ENCODE measurements at regions not wholly inside any gene's neighbourhood (a gene's known extent, or its start where the extent isn't known, plus 50 kb on each side); places are given as distances from the start of the nearest gene placed in this dataset.

GRCh38 chr5:36369219-36369690 lies 67.6 kb upstream of the RANBP3L start:
- Mint-ChIP-seq H3K9me3 (no peaks in the 10 kb centered on the region), H3K27me3 (ENCODE audit: insufficient read depth) (peaks cover 5% of the 10 kb centered on the region; the same call in 1 of the 2 replicates), H3K4me3 (no peak overlapping the region), H3K4me1 (ENCODE audit: low read depth) (peaks cover 38% of the 10 kb centered on the region), H3K36me3 (ENCODE audit: low read depth) (no peaks in the 10 kb centered on the region), H3K27ac (no peak overlapping the region)
- peak; percentile 7 for DNase-seq
- no peak for TF ChIP-seq CTCF (IDR thresholded peaks at IDR 0.05)

- no peaks in the 10 kb centered on the region for H3K36me3 Mint-ChIP-seq (ENCODE audit: low read depth)
- peaks cover 5% of the 10 kb centered on the region for H3K27me3 Mint-ChIP-seq (ENCODE audit: insufficient read depth)
- no peaks in the 10 kb centered on the region for H3K9me3 Mint-ChIP-seq
- H3K4me3 Mint-ChIP-seq = no peak overlapping the region
- H3K27ac Mint-ChIP-seq = no peak overlapping the region
- DNase-seq = no peak
- peaks cover 41% of the 10 kb centered on the region for H3K4me1 Mint-ChIP-seq (ENCODE audit: low read depth)
- TF ChIP-seq CTCF (IDR thresholded peaks at IDR 0.05) = no peak
Observed at GRCh38 chr5:36370073-36370472, 68.4 kb upstream of the RANBP3L start.

- Mint-ChIP-seq H3K27ac (no peak overlapping the region), H3K9me3 (no peaks in the 10 kb centered on the region), H3K36me3 (ENCODE audit: low read depth) (no peaks in the 10 kb centered on the region), H3K27me3 (ENCODE audit: insufficient read depth) (peaks cover 5% of the 10 kb centered on the region), H3K4me1 (ENCODE audit: low read depth) (peaks cover 47% of the 10 kb centered on the region), H3K4me3 (no peak overlapping the region)
- no peak for TF ChIP-seq CTCF (IDR thresholded peaks at IDR 0.05)
- no peak for DNase-seq
Observed at GRCh38 chr5:36371366-36371765, 69.7 kb upstream of the RANBP3L start.

GRCh38 chr5:36373527-36374086 lies 71.9 kb upstream of the RANBP3L start:
- H3K9me3 Mint-ChIP-seq = no peaks in the 10 kb centered on the region

GRCh38 chr5:36374266-36374862 lies 72.7 kb upstream of the RANBP3L start:
- Mint-ChIP-seq H3K27ac (peak overlapping the region; percentile 69), H3K9me3 (no peaks in the 10 kb centered on the region)

More at GRCh38 chr5:36373527-36374086, 71.9 kb upstream of the RANBP3L start:
- peak overlapping the region; percentile 69 for H3K27ac Mint-ChIP-seq
- peaks cover 5% of the 10 kb centered on the region for H3K27me3 Mint-ChIP-seq (ENCODE audit: insufficient read depth)
- H3K36me3 Mint-ChIP-seq (ENCODE audit: low read depth) = no peaks in the 10 kb centered on the region
- peak; percentile 68 for DNase-seq
- H3K4me1 Mint-ChIP-seq (ENCODE audit: low read depth) = peaks cover 54% of the 10 kb centered on the region
- peak overlapping the region; percentile 7; the same call in 1 of the 2 replicates for H3K4me3 Mint-ChIP-seq
- no peak for TF ChIP-seq CTCF (IDR thresholded peaks at IDR 0.05)

More at GRCh38 chr5:36374266-36374862, 72.7 kb upstream of the RANBP3L start:
- peaks cover 5% of the 10 kb centered on the region for H3K27me3 Mint-ChIP-seq (ENCODE audit: insufficient read depth)
- no peak for TF ChIP-seq CTCF (IDR thresholded peaks at IDR 0.05)
- peak; percentile 89 for DNase-seq
- H3K4me3 Mint-ChIP-seq = peak overlapping the region; percentile 39; the same call in 1 of the 2 replicates
- H3K4me1 Mint-ChIP-seq (ENCODE audit: low read depth) = peaks cover 61% of the 10 kb centered on the region
- no peaks in the 10 kb centered on the region for H3K36me3 Mint-ChIP-seq (ENCODE audit: low read depth)
